ENCODE measurements at regions not wholly inside any gene's neighbourhood (a gene's known extent, or its start where the extent isn't known, plus 50 kb on each side); places are given as distances from the start of the nearest gene placed in this dataset.

GRCh38 chr20:17799575-17800227, 99.9 kb downstream of the BANF2 start:
- TF ChIP-seq CTCF (IDR thresholded peaks at IDR 0.05; ENCODE audit: insufficient read depth, low read depth, low read length), result no peak
- no peak for TF ChIP-seq EZH2 (IDR thresholded peaks at IDR 0.05; ENCODE audit: insufficient read depth, low read length)
